ENCODE measurements at regions not wholly inside any gene's neighbourhood (a gene's known extent, or its start where the extent isn't known, plus 50 kb on each side); places are given as distances from the start of the nearest gene placed in this dataset.

- H3K9me3 Mint-ChIP-seq (ENCODE audit: insufficient read depth), result no peaks in the 10 kb centered on the region
Observed at GRCh38 chr2:41711736-41712135, 336.1 kb upstream of the PKDCC start.

DNA sequence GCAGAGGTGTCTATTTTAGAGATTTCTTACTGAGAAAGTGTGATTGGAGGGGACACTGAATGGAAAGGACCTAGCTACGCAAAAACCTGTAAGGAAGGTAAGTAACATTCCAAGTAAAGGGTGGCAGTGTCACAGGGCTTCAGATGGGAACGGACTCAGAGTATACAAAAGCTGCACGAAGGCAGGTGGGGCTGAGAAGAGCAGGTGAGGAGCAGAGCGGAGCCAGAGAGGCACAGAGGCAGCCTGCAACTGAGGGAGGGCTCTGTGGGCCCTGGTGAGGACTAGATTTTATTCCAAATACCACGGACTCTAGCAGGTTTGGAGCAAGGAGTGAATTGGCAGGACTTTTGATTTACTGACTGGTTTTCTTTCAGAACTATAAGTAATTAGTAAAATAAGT is 331.3 kb upstream of the PKDCC start:
- no peak overlapping the region for H3K27ac Mint-ChIP-seq
- peaks cover 14% of the 10 kb centered on the region for H3K4me1 Mint-ChIP-seq (ENCODE audit: low read depth)
- no peak for ATAC-seq
- ChIA-PET POLR2A (no interaction called here), CTCF (interaction anchor here (1.5 kb wide), 1 partner anchor 18 kb away, joined by 4 read pairs; no protein-coding TSS in a partner anchor)
- no peaks in the 10 kb centered on the region for H3K9me3 Mint-ChIP-seq (ENCODE audit: insufficient read depth)
- H3K27me3 Mint-ChIP-seq (ENCODE audit: low read depth), result peaks cover 7% of the 10 kb centered on the region
- no peak overlapping the region for H3K4me3 Mint-ChIP-seq
- no peak for DNase-seq
- peaks cover 4% of the 10 kb centered on the region for H3K36me3 Mint-ChIP-seq (ENCODE audit: low read depth)

More at GRCh38 chr2:41711736-41712135, 336.1 kb upstream of the PKDCC start:
- ChIA-PET CTCF (no interaction called here), POLR2A (no interaction called here)
- H3K27ac Mint-ChIP-seq, result no peak overlapping the region
- H3K27me3 Mint-ChIP-seq (ENCODE audit: low read depth), result peaks cover 9% of the 10 kb centered on the region
- H3K4me1 Mint-ChIP-seq (ENCODE audit: low read depth), result peaks cover 4% of the 10 kb centered on the region
- DNase-seq, result no peak
- no peak for ATAC-seq
- H3K4me3 Mint-ChIP-seq, result no peak overlapping the region
- peaks cover 1% of the 10 kb centered on the region for H3K36me3 Mint-ChIP-seq (ENCODE audit: low read depth)

GRCh38 chr2:41717839-41718238 is 330.0 kb upstream of the PKDCC start:
- no peak for ATAC-seq

DNA sequence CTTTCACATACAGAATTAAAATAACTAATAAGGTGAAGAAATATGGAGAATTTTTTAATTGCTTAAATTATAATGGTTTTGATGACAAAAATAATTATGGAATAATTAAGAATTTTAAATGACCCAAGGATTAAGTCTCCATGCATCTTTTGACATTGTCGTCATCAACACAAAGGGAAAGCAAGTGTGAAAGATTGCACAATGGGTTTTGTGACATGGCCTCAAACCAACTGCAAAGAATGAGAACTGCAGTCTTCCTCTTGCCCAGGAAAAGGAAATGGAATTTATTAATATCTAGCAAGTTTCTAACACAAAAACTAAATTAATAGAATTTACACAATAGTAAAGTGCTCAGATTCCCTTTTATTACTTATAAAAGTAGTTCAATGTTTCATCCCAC is 329.1 kb upstream of the PKDCC start:
- Mint-ChIP-seq H3K9me3 (ENCODE audit: insufficient read depth) (no peaks in the 10 kb centered on the region), H3K27me3 (ENCODE audit: low read depth) (no peaks in the 10 kb centered on the region), H3K36me3 (ENCODE audit: low read depth) (peaks cover 4% of the 10 kb centered on the region)

More at GRCh38 chr2:41717839-41718238, 330.0 kb upstream of the PKDCC start:
- peaks cover 14% of the 10 kb centered on the region for H3K4me1 Mint-ChIP-seq (ENCODE audit: low read depth)
- POLR2A ChIA-PET, result no interaction called here
- H3K36me3 Mint-ChIP-seq (ENCODE audit: low read depth), result peaks cover 4% of the 10 kb centered on the region
- no peak overlapping the region for H3K27ac Mint-ChIP-seq
- H3K9me3 Mint-ChIP-seq (ENCODE audit: insufficient read depth), result no peaks in the 10 kb centered on the region
- H3K4me3 Mint-ChIP-seq, result no peak overlapping the region
- CTCF ChIA-PET, result no interaction called here
- H3K27me3 Mint-ChIP-seq (ENCODE audit: low read depth), result no peaks in the 10 kb centered on the region
- DNase-seq, result no peak

DNA sequence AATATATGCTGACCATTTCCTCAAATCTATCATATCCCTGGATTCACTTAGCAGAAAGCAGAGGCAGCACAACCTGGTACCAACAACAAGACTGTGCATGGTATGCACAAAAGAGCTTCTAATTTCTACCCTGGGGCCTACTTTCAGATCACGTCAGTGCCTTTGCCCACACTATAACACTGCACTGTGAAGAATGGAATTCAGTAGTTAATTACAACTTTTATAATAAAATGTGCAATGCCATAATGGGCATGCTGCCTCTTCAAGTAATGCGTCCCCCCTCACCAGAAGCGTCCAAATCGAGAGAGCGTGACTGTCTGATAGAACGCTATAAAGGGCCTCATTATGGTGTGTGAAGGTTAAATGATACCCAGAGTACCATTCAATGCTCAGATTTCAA is 328.1 kb upstream of the PKDCC start:
- Mint-ChIP-seq H3K4me3 (no peak overlapping the region), H3K36me3 (ENCODE audit: low read depth) (peaks cover 4% of the 10 kb centered on the region), H3K4me1 (ENCODE audit: low read depth) (peaks cover 14% of the 10 kb centered on the region), H3K27ac (no peak overlapping the region), H3K27me3 (ENCODE audit: low read depth) (no peaks in the 10 kb centered on the region), H3K9me3 (ENCODE audit: insufficient read depth) (no peaks in the 10 kb centered on the region)
- ChIA-PET POLR2A (no interaction called here), CTCF (interaction anchor here (1.1 kb wide), 1 partner anchor 21 kb away, joined by 3 read pairs; no protein-coding TSS in a partner anchor)
- ATAC-seq (no peak), DNase-seq (no peak)

More for the DNA sequence above, 329.1 kb upstream of the PKDCC start:
- ATAC-seq (no peak), DNase-seq (no peak)
- POLR2A ChIA-PET, result no interaction called here
- Mint-ChIP-seq H3K4me3 (no peak overlapping the region), H3K27ac (no peak overlapping the region), H3K4me1 (ENCODE audit: low read depth) (peaks cover 14% of the 10 kb centered on the region)
- CTCF ChIA-PET, result interaction anchor here (1.1 kb wide), 1 partner anchor 20 kb away, joined by 3 read pairs; no protein-coding TSS in a partner anchor

GRCh38 chr2:41720331-41721251 is 327.2 kb upstream of the PKDCC start:
- Mint-ChIP-seq H3K27ac (no peak overlapping the region), H3K4me3 (no peak overlapping the region)
- POLR2A ChIA-PET, result no interaction called here

GRCh38 chr2:41722668-41723369 is 325.0 kb upstream of the PKDCC start:
- H3K27ac Mint-ChIP-seq, result no peak overlapping the region
- ATAC-seq, result no peak
- no peak for DNase-seq
- no peak overlapping the region for H3K4me3 Mint-ChIP-seq
- no peaks in the 10 kb centered on the region for H3K9me3 Mint-ChIP-seq (ENCODE audit: insufficient read depth)
- ChIA-PET POLR2A (no interaction called here), CTCF (no interaction called here)
- peaks cover 3% of the 10 kb centered on the region for H3K36me3 Mint-ChIP-seq (ENCODE audit: low read depth)
- H3K4me1 Mint-ChIP-seq (ENCODE audit: low read depth), result peaks cover 9% of the 10 kb centered on the region
- H3K27me3 Mint-ChIP-seq (ENCODE audit: low read depth), result no peaks in the 10 kb centered on the region

More at GRCh38 chr2:41720331-41721251, 327.2 kb upstream of the PKDCC start:
- H3K27me3 Mint-ChIP-seq (ENCODE audit: low read depth), result no peaks in the 10 kb centered on the region
- DNase-seq (no peak), ATAC-seq (peak; percentile 62)
- H3K9me3 Mint-ChIP-seq (ENCODE audit: insufficient read depth), result no peaks in the 10 kb centered on the region
- peaks cover 4% of the 10 kb centered on the region for H3K36me3 Mint-ChIP-seq (ENCODE audit: low read depth)
- CTCF ChIA-PET, result no interaction called here
- H3K4me1 Mint-ChIP-seq (ENCODE audit: low read depth), result peaks cover 13% of the 10 kb centered on the region

DNA sequence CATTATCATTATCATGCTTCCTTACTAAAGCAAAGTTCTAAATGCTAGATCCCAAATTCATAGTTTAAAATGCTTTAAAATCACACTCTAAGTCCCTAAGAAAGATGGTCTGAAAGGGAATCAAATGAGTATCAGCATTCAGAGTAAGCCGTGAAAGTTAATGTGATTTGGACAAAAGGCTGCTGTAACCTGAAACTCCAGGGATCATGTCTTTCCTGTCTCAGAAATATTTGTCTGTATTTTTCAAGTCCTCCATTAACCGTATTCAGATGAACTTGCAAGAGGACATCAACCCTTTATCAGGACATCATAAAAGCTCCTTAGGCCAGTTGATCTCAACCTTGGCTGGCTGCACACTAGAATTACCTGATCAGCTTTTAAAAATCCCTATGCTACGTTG is 324.3 kb upstream of the PKDCC start:
- Mint-ChIP-seq H3K36me3 (ENCODE audit: low read depth) (peaks cover 3% of the 10 kb centered on the region), H3K4me3 (no peak overlapping the region), H3K4me1 (ENCODE audit: low read depth) (peaks cover 9% of the 10 kb centered on the region), H3K9me3 (ENCODE audit: insufficient read depth) (no peaks in the 10 kb centered on the region), H3K27ac (no peak overlapping the region), H3K27me3 (ENCODE audit: low read depth) (peaks cover 1% of the 10 kb centered on the region)
- POLR2A ChIA-PET, result no interaction called here
- no peak for ATAC-seq
- CTCF ChIA-PET, result no interaction called here
- no peak for DNase-seq

DNA sequence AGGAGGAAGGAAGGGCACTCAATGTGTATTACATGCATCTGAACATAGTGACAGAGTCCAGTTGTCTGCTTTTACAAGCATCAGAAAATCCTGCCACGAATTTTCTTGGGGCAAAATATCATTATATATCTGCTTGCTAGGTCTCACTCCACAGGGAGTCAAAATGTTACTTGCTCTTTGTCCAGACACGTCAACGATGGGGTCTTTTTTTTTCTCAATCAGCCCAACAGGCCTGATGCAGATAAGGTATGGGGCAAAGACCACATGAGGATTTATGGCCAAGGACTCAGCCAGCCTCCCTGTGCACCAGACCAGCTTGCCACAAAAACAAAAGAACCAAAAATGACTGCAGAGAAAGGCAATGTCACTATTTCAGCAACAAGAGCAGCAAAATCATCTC is 323.4 kb upstream of the PKDCC start:
- ATAC-seq (no peak), DNase-seq (no peak)
- no peaks in the 10 kb centered on the region for H3K9me3 Mint-ChIP-seq (ENCODE audit: insufficient read depth)
- ChIA-PET CTCF (no interaction called here), POLR2A (no interaction called here)
- peaks cover 9% of the 10 kb centered on the region for H3K4me1 Mint-ChIP-seq (ENCODE audit: low read depth)
- H3K36me3 Mint-ChIP-seq (ENCODE audit: low read depth), result peaks cover 2% of the 10 kb centered on the region
- H3K27ac Mint-ChIP-seq, result no peak overlapping the region
- peaks cover 1% of the 10 kb centered on the region for H3K27me3 Mint-ChIP-seq (ENCODE audit: low read depth)
- H3K4me3 Mint-ChIP-seq, result no peak overlapping the region

DNA sequence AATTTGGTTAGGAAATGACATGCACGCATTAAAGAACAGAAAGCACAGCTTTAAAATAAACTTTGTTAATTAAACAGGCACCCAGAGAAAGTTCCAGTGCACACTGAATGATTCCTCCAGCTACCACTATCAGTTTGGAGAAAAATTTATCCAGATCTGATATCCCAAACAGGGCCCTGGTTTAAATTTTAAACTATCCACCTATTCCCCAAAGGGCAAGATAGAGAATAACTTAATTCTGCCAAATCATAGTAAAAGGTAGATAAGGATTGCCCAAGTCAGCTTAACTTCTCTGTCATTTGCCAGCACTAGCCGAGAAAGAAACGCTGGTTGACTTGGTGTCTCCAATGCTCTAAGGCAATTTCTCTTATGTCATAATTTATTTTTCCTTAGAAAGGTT is 321.9 kb upstream of the PKDCC start:
- DNase-seq (no peak), ATAC-seq (no peak)
- ChIA-PET POLR2A (no interaction called here), CTCF (no interaction called here)
- Mint-ChIP-seq H3K4me1 (ENCODE audit: low read depth) (peaks cover 2% of the 10 kb centered on the region), H3K36me3 (ENCODE audit: low read depth) (no peaks in the 10 kb centered on the region), H3K9me3 (ENCODE audit: insufficient read depth) (no peaks in the 10 kb centered on the region), H3K4me3 (no peak overlapping the region), H3K27me3 (ENCODE audit: low read depth) (peaks cover 1% of the 10 kb centered on the region), H3K27ac (no peak overlapping the region)

DNA sequence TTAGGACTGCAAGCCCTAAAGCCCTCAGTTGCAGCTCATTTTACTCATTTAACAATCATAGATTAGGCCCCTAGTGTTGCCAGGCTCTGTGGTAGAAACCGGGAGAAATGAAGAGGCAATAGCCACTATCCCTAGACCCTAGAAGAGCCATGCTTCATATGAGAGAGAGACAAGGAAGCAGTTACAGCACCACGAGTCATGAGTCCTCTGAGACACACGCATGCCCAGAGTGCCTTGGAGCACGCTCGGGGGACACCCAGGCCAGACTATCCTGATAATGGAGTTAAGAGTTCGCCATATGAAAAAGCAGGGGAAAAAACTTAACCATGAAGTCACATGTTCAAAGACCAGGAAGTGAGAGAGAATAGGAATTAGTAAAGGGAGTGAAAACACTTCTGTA is 321.5 kb upstream of the PKDCC start:
- CTCF ChIA-PET, result no interaction called here
- H3K27ac Mint-ChIP-seq, result no peak overlapping the region
- H3K36me3 Mint-ChIP-seq (ENCODE audit: low read depth), result no peaks in the 10 kb centered on the region
- DNase-seq, result no peak
- peaks cover 1% of the 10 kb centered on the region for H3K27me3 Mint-ChIP-seq (ENCODE audit: low read depth)
- no peaks in the 10 kb centered on the region for H3K4me1 Mint-ChIP-seq (ENCODE audit: low read depth)
- ATAC-seq, result no peak
- H3K9me3 Mint-ChIP-seq (ENCODE audit: insufficient read depth), result no peaks in the 10 kb centered on the region
- POLR2A ChIA-PET, result no interaction called here
- H3K4me3 Mint-ChIP-seq, result no peak overlapping the region

DNA sequence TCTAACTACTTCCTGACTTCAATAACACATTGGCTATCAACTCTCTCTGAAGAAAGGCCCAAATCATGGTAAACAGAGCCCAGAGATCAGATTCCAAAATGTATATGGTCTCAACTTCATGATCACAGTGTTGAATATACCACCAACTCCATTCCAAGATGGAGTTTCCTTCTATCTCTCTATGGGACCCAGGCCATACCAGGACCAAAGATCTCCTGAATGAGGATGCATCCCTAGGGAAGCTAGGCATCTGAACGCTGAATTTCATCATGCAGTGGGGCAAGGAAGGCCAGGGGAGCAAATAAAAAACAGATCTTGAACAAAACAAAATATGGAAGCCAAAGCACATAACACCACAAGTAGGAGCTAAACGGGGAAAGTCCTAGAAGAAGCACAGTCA is 320.7 kb upstream of the PKDCC start:
- Mint-ChIP-seq H3K36me3 (ENCODE audit: low read depth) (no peaks in the 10 kb centered on the region), H3K4me1 (ENCODE audit: low read depth) (no peaks in the 10 kb centered on the region), H3K9me3 (ENCODE audit: insufficient read depth) (no peaks in the 10 kb centered on the region), H3K27ac (no peak overlapping the region), H3K27me3 (ENCODE audit: low read depth) (peaks cover 1% of the 10 kb centered on the region), H3K4me3 (no peak overlapping the region)
- ChIA-PET POLR2A (no interaction called here), CTCF (interaction anchor here (0.7 kb wide), 1 partner anchor 28 kb away, joined by 4 read pairs; no protein-coding TSS in a partner anchor)
- ATAC-seq, result no peak
- no peak for DNase-seq
